Right cardiac atrium (tissue), 5 donors: ENCODE measurements at regions not wholly inside any gene's neighbourhood (a gene's known extent, or its start where the extent isn't known, plus 50 kb on each side); places are given as distances from the start of the nearest gene placed in this dataset.
"Not testable (repeated sequence)": the region's sequence is repeated elsewhere in the genome, so short reads cannot be mapped to it uniquely, and the experiment has no call there.

Source experiments
- ATAC-seq, 2 donors: fragments of 200-7000 bp; cut with Tn5 transposase; one replicate each; pipeline versions ENCODE4 v1.8.0 to v1.9.1; 2020; ENCODE audit warnings: moderate library complexity in 2 of 2, mild to moderate bottlenecking in 1 of 2
- DNase-seq, 3 donors: peaks; one replicate each; pipeline ENCODE4 v3.0.0-alpha.2; 2020
- H3K27ac ChIP-seq: one replicate; pipeline ENCODE4 v1.5.1; 2013; ENCODE audit warnings: mild to moderate bottlenecking, low read length, control low read depth, moderate library complexity
- H3K27me3 ChIP-seq: one replicate; pipeline ENCODE4 v1.6.1; 2013; ENCODE audit not compliant: control insufficient read depth, insufficient read depth
- H3K4me1 ChIP-seq: one replicate; pipeline ENCODE4 v1.6.1; 2013; ENCODE audit warnings: low read length; ENCODE audit not compliant: control insufficient read depth, insufficient read depth
- H3K4me3 ChIP-seq: one replicate; pipeline ENCODE4 v1.5.1; 2013; ENCODE audit warnings: low read length, control low read depth
- H3K9me3 ChIP-seq: one replicate; pipeline ENCODE4 v1.6.1; 2013; ENCODE audit warnings: low read length; ENCODE audit not compliant: control insufficient read depth
- WGBS: extraction: QIAGEN DNeasy Blood & Tissue Kit; methylation state at CpG from one replicate; pipeline ENCODE4 v1.1.7; 2013; 5-methylcytosine and 5-hydroxymethylcytosine counted together
- intact Hi-C, 4 donors: fragments of 100-400 bp; cut with DNase I; formaldehyde crosslinking; loops; one replicate each; pipeline versions ENCODE4 v1.11.0 to v1.14.0; 2022 to 2023
- donor health status: healthy with polysubstance abuse.
- donor health status: DM: no; HTN: yes; CAD: no.
- donor health status: DM: no; HTN: no; CAD: no.
- donor health status: DM: no; HTN: yes; CAD: no; lungs with severe emphysema.
- donor health status: DM: yes; HTN: yes; CAD: no.

DNA sequence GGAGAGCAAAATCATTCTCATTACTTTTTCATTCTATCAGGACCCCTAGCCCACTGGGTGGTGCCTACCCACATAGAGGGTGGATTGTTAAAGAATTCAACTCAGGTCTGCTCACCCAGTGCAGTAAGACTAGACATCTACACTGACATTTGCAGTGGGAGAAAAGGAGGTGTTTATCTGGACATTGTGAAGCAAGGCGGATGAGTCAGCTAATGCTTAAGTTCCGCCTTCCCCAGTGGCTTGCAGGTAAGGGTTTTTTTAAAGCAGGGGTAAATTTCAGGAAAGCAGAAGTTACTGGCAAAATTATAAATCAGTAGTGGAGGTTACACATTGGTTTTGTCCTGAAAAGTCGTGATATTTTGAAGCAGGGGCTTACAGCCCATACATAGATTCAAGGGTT is 359.2 kb upstream of the NPAP1 start:
- not testable (repeated sequence) for ATAC-seq
- WGBS, result 70% methylated on average over 3 of the region's 3 CpGs

DNA sequence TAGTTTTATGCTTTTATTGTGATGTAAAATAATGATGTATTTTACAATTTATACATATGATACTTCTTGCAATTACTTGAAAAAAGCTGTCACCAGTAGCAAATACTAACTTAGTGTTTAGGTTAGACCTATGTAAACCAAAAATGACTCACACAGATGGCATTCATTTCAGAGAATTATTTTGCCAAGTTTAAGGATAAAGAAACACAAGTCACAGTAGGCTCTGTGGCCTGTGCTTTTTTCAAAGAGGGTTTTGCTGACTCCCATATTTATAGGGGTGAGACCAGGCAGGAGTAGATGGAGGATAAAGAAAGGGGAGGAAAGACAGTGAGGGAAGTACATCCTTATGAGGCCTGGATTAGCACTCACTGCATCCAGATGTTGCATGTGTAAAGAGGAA is 356.6 kb upstream of the NPAP1 start:
- no peak for DNase-seq
- no peak overlapping the region for H3K27ac ChIP-seq
- no peaks in the 10 kb centered on the region for H3K27me3 ChIP-seq
- no peak overlapping the region for H3K4me3 ChIP-seq
- no peak for ATAC-seq
- H3K9me3 ChIP-seq, result no peaks in the 10 kb centered on the region
- intact Hi-C loops, result no loop called here
- no peaks in the 10 kb centered on the region for H3K4me1 ChIP-seq

More for the DNA sequence above, 359.2 kb upstream of the NPAP1 start:
- intact Hi-C loops, H3K9me3 ChIP-seq, H3K27ac ChIP-seq, H3K27me3 ChIP-seq, H3K4me1 ChIP-seq, H3K4me3 ChIP-seq, DNase-seq: not testable (repeated sequence)

DNA sequence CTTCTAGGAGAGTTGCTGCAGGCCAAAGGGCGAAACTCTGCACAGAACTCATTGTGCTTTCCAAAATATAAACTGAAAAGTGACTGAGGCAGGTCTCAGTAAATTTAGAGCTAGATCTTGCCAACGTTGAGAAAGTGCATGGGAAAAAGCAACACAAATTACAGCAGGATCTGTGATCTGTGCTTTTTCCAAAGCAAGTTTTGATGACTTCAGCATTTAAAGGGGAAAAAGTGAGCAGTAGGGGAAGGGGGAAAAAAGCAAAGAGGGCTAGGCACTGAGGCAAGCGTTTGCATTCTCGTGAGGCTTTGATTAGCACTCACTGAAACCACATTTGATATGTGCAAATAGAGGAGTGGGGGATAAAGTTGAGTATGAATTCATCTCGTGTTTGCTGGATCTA is 351.5 kb upstream of the NPAP1 start:
- intact Hi-C loops, H3K27me3 ChIP-seq, H3K4me1 ChIP-seq, H3K4me3 ChIP-seq, H3K27ac ChIP-seq, ATAC-seq, H3K9me3 ChIP-seq, DNase-seq: not testable (repeated sequence)
- WGBS, result 42% methylated on average over 5 of the region's 5 CpGs

DNA sequence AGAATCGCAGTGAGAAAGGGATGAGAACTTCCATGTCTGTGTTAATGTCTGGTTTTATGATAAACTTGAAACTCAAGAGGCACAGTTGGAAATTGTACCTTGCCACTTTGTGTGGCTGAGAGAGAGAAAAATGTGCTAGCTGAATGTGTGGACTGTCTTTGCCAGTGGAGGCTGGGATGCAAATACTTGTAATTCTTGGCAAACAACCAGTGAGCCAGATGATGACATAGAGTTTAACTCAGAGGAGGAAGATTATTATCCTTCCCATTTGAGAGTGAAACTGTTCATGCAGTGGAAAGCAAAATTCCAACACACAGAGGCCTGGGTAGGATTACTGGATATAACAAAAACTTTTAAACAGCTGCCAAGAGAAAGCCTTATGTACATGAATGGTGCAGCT is 349.1 kb upstream of the NPAP1 start:
- ATAC-seq, result peak in 1 of 2 donors; percentile 36
- H3K27me3 ChIP-seq, DNase-seq, intact Hi-C loops, H3K27ac ChIP-seq, H3K4me3 ChIP-seq, H3K4me1 ChIP-seq, H3K9me3 ChIP-seq: not testable (repeated sequence)
- WGBS, result 59% methylated on average over 1 of the region's 1 CpG

DNA sequence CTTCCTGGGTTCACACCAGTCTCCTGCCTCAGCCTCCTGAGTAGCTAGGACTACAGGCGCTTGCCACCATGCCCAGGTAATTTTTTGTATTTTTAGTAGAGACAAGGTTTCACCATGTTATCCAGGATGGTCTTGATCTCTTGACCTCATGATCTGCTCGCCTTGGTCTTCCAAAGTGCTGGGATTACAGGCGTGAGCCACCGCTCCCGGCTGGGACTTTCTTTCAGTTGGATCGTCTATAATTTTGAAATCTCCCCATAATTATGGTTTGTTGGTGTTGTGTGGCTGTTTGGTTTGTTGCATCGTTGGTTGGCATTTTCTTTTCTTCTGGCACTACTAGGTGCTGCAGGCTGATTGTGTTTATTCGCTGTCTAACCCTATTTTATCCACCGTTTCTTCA is 343.6 kb upstream of the NPAP1 start:
- H3K27ac ChIP-seq, H3K4me1 ChIP-seq, H3K27me3 ChIP-seq, H3K9me3 ChIP-seq, DNase-seq, ATAC-seq, intact Hi-C loops, H3K4me3 ChIP-seq: not testable (repeated sequence)
- WGBS, result 81% methylated on average over 9 of the region's 9 CpGs

DNA sequence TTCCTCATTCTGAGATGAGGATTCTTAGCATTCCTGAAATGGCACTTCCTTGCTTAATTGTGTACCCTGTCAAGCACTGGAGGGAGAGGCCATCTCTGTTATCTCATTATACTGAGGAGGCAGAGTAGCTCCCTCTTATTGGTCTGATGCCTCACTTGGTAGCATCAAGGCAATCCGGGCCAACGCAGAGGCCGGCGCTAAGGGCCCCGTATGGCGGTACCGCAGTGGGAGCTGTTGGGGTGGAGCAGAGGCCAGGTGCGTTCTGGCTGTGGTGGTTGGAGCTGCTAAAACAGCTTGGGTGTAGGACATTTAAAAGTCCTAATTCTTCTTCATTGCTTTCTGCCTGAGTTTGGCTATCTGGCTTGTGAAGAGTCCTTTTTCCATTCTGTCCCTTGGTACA is 333.7 kb upstream of the NPAP1 start:
- H3K27me3 ChIP-seq, H3K27ac ChIP-seq, intact Hi-C loops, ATAC-seq, H3K9me3 ChIP-seq, H3K4me1 ChIP-seq, H3K4me3 ChIP-seq: not testable (repeated sequence)
- DNase-seq, result peak in 1 of 3 donors; percentile 35
- WGBS, result 93% methylated on average over 8 of the region's 8 CpGs

DNA sequence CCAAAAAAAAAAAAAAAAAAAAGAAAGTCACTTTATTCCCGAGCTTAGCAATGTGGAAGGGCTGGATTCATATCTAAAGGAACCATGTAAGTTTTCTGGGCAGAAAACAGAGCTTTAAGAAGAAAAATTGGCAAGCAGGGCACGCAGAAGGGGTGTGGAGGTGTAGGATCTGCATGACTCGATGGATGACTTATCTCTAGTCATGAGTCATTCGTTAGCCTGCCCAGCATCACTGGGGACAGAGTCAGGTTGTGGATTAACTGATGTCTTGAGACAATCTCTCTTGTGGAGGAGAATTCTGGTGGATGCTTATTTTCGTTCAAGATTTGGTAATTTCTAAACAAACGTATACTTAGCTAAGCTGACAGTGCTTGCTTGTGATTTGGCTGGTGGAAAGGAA is 322.8 kb upstream of the NPAP1 start:
- H3K4me1 ChIP-seq, ATAC-seq, H3K27ac ChIP-seq, H3K9me3 ChIP-seq, H3K27me3 ChIP-seq, intact Hi-C loops, H3K4me3 ChIP-seq, DNase-seq: not testable (repeated sequence)
- 53% methylated on average over 6 of the region's 6 CpGs for WGBS

DNA sequence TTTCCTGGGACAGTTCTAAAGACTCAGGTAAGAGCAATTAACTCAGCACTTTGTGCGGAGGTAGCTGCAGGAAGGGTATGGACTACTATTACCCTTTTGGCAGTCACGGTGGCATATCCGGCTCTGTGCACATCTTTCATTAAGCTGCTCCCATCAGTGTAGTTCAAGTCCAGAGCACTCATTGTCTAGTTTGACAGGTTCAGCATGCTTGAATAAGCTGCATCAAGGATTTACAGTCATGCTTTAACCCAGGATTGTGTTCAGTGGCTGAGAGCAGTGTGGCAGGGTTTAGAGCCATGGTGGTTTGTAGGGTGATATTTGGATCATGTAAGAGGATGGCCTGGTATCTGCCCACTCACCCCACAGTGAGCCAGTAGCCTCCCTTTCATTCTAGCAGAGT is 294.5 kb upstream of the NPAP1 start:
- H3K9me3 ChIP-seq, intact Hi-C loops, H3K4me3 ChIP-seq, ATAC-seq, H3K4me1 ChIP-seq, H3K27ac ChIP-seq, H3K27me3 ChIP-seq, DNase-seq: not testable (repeated sequence)
- 96% methylated on average over 3 of the region's 3 CpGs for WGBS

DNA sequence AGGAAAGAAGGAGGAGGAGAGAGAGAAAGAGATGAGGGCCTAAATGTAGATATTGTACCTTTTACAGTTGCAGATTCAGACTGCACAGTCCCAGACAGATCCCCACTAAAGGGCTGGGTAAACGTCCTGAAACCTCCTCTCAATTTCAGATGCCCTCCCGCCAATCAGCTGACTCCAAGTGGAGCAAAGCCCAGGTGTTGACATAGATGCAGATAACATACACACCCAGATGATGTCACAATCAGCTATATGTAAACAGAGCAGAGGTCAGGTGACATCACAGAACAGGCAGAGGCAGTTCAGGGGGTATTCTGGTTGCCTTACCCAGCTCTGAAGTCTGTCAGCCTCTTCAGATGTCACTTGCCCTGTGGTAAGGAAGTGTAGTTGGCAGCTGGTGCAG is 290.3 kb upstream of the NPAP1 start:
- intact Hi-C loops, result not testable (repeated sequence)

DNA sequence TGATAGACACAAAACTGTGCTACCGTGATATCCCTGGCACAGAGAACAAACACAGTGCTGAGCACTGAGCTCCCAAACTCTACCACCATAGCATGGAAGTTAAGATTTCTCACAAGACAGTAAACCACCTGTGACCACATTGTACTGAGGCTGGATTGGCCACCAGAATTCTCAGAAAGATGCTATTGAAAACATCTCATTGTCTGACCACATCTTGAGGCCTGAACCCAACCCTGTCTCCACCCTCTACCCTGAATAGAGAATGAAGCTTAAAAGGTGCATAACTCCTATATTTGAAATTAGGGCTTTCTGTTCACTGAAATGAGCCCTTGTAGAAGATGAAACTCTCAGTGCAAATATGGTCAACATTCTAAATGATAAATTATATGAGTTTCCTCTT is 281.3 kb upstream of the NPAP1 start:
- ATAC-seq (no peak), DNase-seq (no peak)
- H3K4me3 ChIP-seq, result no peak overlapping the region
- H3K27me3 ChIP-seq, result no peaks in the 10 kb centered on the region
- no peak overlapping the region for H3K27ac ChIP-seq
- H3K4me1 ChIP-seq, result no peaks in the 10 kb centered on the region
- intact Hi-C loops, result no loop called here
- 81% methylated on average over 1 of the region's 1 CpG for whole genome bisulfite sequencing
- H3K9me3 ChIP-seq, result no peaks in the 10 kb centered on the region

More for the DNA sequence above, 290.3 kb upstream of the NPAP1 start:
- H3K4me1 ChIP-seq, H3K4me3 ChIP-seq, H3K27ac ChIP-seq, ATAC-seq, H3K27me3 ChIP-seq, DNase-seq, H3K9me3 ChIP-seq: not testable (repeated sequence)
- WGBS, result 37% methylated on average over 2 of the region's 2 CpGs

DNA sequence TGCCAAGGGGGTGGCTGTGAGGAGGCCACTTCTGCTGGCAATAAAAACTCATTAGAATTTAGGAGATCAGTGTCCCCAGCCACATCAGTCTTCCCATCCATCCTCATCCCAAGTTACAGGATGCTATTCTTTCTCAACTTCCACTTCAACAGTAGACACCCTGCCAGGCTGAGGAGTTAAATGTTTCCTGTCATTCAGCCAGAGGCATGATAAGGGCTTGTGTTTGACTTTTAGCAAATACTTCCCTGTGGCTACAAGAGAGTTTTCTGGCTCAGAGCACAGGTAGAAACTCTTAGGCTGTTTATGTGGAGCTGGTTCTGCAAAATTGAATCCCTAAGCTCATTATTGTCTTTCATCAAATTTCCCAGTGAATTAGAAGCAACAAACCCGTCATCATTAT is 262.9 kb upstream of the NPAP1 start:
- not testable (repeated sequence) for H3K27me3 ChIP-seq, ATAC-seq

DNA sequence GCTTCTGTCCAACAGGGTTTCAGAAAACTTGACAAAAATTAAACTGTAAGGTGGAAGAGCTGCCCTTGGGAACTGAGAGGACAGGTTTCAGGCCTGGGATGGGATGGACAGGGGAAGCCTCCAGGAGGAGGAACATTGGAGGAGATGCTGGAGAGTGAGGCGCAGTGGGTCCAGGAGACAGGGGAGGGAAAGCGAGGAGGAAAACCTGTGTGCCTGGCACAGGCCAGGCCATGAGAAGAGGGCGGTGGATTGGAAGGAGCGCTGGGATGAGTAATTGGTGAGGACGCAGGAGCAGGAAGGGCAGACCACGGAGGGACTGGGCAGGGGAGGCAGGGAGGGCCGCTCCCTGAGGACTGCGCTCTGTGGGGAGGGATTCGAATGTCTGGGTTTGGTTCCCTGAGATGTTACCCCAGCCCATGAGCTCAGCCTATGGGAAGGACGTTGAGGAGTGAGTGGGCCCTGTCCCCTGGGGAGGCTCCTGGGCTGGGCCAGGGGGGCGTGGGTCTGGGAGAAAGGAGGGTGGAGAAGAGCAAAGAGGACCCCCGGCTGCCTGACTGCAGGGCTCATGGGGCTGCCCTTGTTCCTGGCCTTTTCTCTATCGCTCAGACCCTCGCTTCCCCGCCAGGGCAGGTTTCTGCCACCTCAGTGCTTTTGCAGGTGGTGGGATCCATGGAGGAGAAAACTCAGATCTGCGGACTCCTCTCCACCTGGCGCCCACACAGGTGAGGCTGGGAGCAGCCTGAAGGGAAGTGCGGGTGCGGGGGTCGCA is 249.1 kb upstream of the NPAP1 start:
- H3K4me3 ChIP-seq, H3K27me3 ChIP-seq, H3K27ac ChIP-seq, H3K4me1 ChIP-seq, intact Hi-C loops, H3K9me3 ChIP-seq: not testable (repeated sequence)
- peak in 1 of 3 donors; percentile 31 for DNase-seq
- 46% methylated on average over 19 of the region's 20 CpGs for whole genome bisulfite sequencing
- ATAC-seq, result peak in 1 of 2 donors; percentile 22

More for the DNA sequence above, 262.9 kb upstream of the NPAP1 start:
- H3K4me3 ChIP-seq, H3K27ac ChIP-seq, H3K9me3 ChIP-seq, H3K4me1 ChIP-seq, intact Hi-C loops, DNase-seq: not testable (repeated sequence)
- WGBS, result 47% methylated on average over 1 of the region's 1 CpG
